ENCODE measurements at regions not wholly inside any gene's neighbourhood (a gene's known extent, or its start where the extent isn't known, plus 50 kb on each side); places are given as distances from the start of the nearest gene placed in this dataset.
A peak's percentile ranks its signal among the peaks of the same experiment; 100 is the strongest.

- WGBS, 2 experiments (ENCODE audit: extremely low coverage in 2 of 2, insufficient read length in 1 of 2), result 50% methylated on average over 1 of the region's 1 CpG; no CpG with 5 or more reads in 1 of the 2 experiments
- dilution Hi-C loops (cut with HindIII; ENCODE audit: low sequenced_read_pairs, unreplicated experiment) (no loop called here), in situ Hi-C loops (cut with MboI; ENCODE audit: low sequenced_read_pairs) (no loop called here), intact Hi-C loops (cut with micrococcal nuclease) (no loop called here)
- Histone ChIP-seq H2BK120ac (ENCODE audit: low read depth, low read length) (peak overlapping the region; percentile 44; the same call in 1 of the 2 replicates), H2BK20ac (ENCODE audit: low read depth, low read length) (0 out of 2 replicates have a peak overlapping the region, but pooled peaks have one; percentile 43), H3K56ac (ENCODE audit: extremely low read depth, insufficient read depth, low read length) (no peak overlapping the region), H4K5ac (ENCODE audit: low read depth, low read length) (peak overlapping the region; percentile 33), H3K4me3 (ENCODE audit: insufficient read depth, low read depth, low read length) (no peak overlapping the region), H3K23ac (ENCODE audit: low read depth, low read length) (no peak overlapping the region), H3K9me1 (ENCODE audit: insufficient read depth, low read length) (peaks cover 5% of the 10 kb centered on the region; the same call in 1 of the 2 replicates), H2AK5ac (ENCODE audit: low read depth, low read length) (no peak overlapping the region; the same call in 1 of the 2 replicates), H2AK9ac (replicated peaks; ENCODE audit: low read depth, low read length, poor library complexity) (no peak overlapping the region), H3K18ac (ENCODE audit: low read depth, low read length) (peak overlapping the region; percentile 22), H3K4me2 (ENCODE audit: low read depth, low read length) (no peak overlapping the region), H2BK15ac (ENCODE audit: low read depth, low read length) (peak overlapping the region; percentile 82; the same call in 1 of the 3 replicates), H3K36me3 (ENCODE audit: control insufficient read depth, insufficient read depth, low read length) (no peaks in the 10 kb centered on the region), H3K27ac (ENCODE audit: insufficient read depth, low read length) (peak overlapping the region; percentile 57; the same call in 1 of the 2 replicates), H3K14ac (replicated peaks; ENCODE audit: low read depth, low read length) (peak overlapping the region; percentile 27; the same call in 1 of the 2 replicates), H2BK5ac (ENCODE audit: low read depth, low read length, poor library complexity, severe bottlenecking) (peak overlapping the region; percentile 47), H3K79me1 (ENCODE audit: low read depth in 1 of 2, low read length in 2 of 2) (no peaks in the 10 kb centered on the region), H4K91ac (ENCODE audit: insufficient read depth, low read depth, low read length) (peak overlapping the region; percentile 66), H3K9me3 (ENCODE audit: control insufficient read depth, insufficient read depth, low read length) (no peaks in the 10 kb centered on the region), H4K8ac (ENCODE audit: low read depth in 2 of 2, low read length in 2 of 2) (peak overlapping the region in 1 of 2 experiments; percentile 45; a peak in 1 of 4 replicates), H3K4me1 (ENCODE audit: control insufficient read depth, insufficient read depth, low read length) (peaks cover 8% of the 10 kb centered on the region), H3K4ac (ENCODE audit: low read depth, low read length) (0 out of 2 replicates have a peak overlapping the region, but pooled peaks have one; percentile 35), H3K27me3 (ENCODE audit: control insufficient read depth, insufficient read depth, low read length) (no peaks in the 10 kb centered on the region), H2AFZ (replicated peaks; ENCODE audit: low read length, poor library complexity) (no peak overlapping the region), H3K9ac (ENCODE audit: low read depth, low read length) (peak overlapping the region; percentile 31; the same call in 1 of the 2 replicates), H4K20me1 (ENCODE audit: insufficient read depth, low read length) (no peaks in the 10 kb centered on the region)
- BruUV-seq (replicated peaks), result no TSS peak
- POLR2A ChIA-PET (ENCODE audit: unreplicated experiment), result no interaction called here
- CTCF ChIA-PET, result no interaction called here
- ATAC-seq (ENCODE audit: low read depth), result no peak
- no peak for DNase-seq
- TF ChIP-seq ELK1 (IDR thresholded peaks at IDR 0.05; ENCODE audit: borderline replicate concordance, low read depth, low read length) (no peak), CEBPB (IDR thresholded peaks at IDR 0.05; ENCODE audit: low read depth, low read length) (no peak), RFX5 (IDR thresholded peaks at IDR 0.05; ENCODE audit: low read depth, low read length) (no peak), NFE2L2 (IDR thresholded peaks at IDR 0.05; ENCODE audit: low read depth, low read length) (no peak), CTCF (conservative IDR thresholded peaks at IDR 0.05; ENCODE audit: low read depth, low read length) (no peak), CHD1 (IDR thresholded peaks at IDR 0.05; ENCODE audit: low read depth, low read length) (no peak)
Observed at GRCh38 chr6:132143258-132143657, 192.1 kb upstream of the CCN2 start.

All from IMR-90 (cell line).